ENCODE measurements at regions not wholly inside any gene's neighbourhood (a gene's known extent, or its start where the extent isn't known, plus 50 kb on each side); places are given as distances from the start of the nearest gene placed in this dataset.

DNA sequence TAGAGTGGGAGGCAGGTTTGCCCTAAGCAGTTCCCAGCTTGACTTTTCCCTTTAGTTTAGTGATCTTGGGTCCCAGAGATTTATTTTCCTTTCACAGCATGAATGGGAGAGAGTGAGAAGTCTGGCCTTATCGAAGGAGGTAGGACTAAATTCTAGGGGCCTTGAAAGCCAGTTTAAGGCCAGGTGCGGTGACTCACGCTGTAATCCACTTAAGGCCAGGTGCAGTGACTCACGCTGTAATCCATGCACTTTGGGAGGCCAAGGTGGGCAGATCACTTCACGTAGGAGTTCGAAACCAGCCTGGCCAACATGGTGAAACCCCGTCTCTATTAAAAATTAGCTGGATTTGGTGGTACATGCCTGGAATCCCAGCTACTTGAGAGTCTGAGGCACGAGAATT lies 392.2 kb downstream of the ACTR3B start:
- ChIA-PET POLR2A (no interaction called here), CTCF (no interaction called here)
- no peak for ATAC-seq
- no peak for DNase-seq
- intact Hi-C loops (cut with micrococcal nuclease) = no loop called here
- no peaks in the 10 kb centered on the region for H3K4me1 Mint-ChIP-seq (ENCODE audit: low read depth)
- no peak for TF ChIP-seq CTCF (IDR thresholded peaks at IDR 0.05)
- H3K36me3 Mint-ChIP-seq (ENCODE audit: low read depth) = no peaks in the 10 kb centered on the region
- H3K27ac Mint-ChIP-seq = no peak overlapping the region
- peaks cover 1% of the 10 kb centered on the region for H3K27me3 Mint-ChIP-seq
- H3K4me3 Mint-ChIP-seq = no peak overlapping the region
- H3K9me3 Mint-ChIP-seq = peaks cover 6% of the 10 kb centered on the region

DNA sequence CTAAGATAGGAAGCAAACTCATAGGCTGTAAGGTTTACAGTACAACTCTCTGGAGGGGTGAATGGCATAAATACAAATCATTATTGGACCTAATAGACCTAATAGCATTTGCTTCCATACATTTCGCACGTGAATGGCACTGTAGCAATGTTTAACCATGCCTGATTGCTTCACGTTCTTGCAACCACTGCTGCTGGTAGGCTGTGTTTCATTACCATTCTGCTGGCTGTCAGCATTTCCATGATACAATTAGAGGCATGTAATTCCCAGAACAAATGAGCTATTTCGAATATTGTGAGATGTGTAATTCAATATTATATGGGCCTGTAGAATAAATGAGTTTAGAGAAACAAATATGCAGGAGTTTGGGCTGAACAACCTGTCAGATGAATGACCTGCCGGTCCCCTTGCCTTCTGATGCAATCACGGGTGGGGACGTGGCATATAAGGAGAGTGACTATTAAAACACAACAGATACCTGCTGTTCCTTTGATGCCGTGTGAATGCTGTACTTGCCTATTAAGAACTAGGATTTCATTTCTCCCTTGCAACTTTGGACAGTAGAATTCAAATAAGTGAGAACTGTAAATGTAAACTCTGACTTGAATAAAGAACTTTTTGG lies 393.4 kb downstream of the ACTR3B start:
- H3K9me3 Mint-ChIP-seq = peaks cover 6% of the 10 kb centered on the region
- no peak overlapping the region for H3K4me3 Mint-ChIP-seq
- H3K36me3 Mint-ChIP-seq (ENCODE audit: low read depth) = no peaks in the 10 kb centered on the region
- no peaks in the 10 kb centered on the region for H3K4me1 Mint-ChIP-seq (ENCODE audit: low read depth)
- ATAC-seq (no peak), DNase-seq (no peak)
- peaks cover 1% of the 10 kb centered on the region for H3K27me3 Mint-ChIP-seq
- ChIA-PET POLR2A (no interaction called here), CTCF (no interaction called here)
- no peak for TF ChIP-seq CTCF (IDR thresholded peaks at IDR 0.05)
- no peak overlapping the region for H3K27ac Mint-ChIP-seq
- intact Hi-C loops (cut with micrococcal nuclease) = no loop called here

DNA sequence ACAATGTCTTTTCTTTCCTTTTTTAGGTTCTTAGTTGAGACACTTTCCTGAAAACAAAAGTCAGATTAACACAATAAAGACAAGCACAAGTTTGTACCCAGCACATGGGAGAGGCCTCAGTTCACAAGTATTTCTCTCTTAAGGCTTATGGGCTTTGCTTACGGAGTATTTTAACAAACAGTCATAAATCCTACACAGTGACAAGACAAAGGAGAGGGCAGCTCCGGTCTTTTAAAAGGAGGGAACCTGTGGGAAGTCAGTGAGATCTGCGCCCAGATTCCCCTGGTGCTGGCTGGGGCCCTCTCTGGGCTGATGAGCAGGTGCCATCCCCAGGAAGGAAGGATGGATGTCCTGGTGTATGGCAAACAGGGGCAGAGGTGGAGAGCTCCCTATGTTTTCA lies 398.6 kb downstream of the ACTR3B start:
- Mint-ChIP-seq H3K36me3 (ENCODE audit: low read depth) (no peaks in the 10 kb centered on the region), H3K4me1 (ENCODE audit: low read depth) (no peaks in the 10 kb centered on the region), H3K27ac (no peak overlapping the region), H3K27me3 (peaks cover 1% of the 10 kb centered on the region), H3K4me3 (no peak overlapping the region), H3K9me3 (peaks cover 2% of the 10 kb centered on the region)
- no peak for DNase-seq
- POLR2A ChIA-PET = interaction anchor here (1.0 kb wide), 1 partner anchor 41 kb away, joined by 3 read pairs; no protein-coding TSS in a partner anchor
- ATAC-seq = no peak
- CTCF ChIA-PET = no interaction called here
- TF ChIP-seq CTCF (IDR thresholded peaks at IDR 0.05) = no peak
- intact Hi-C loops (cut with micrococcal nuclease) = no loop called here

GRCh38 chr7:153170287-153170686 lies 410.7 kb downstream of the ACTR3B start:
- POLR2A ChIA-PET = no interaction called here
- Mint-ChIP-seq H3K4me3 (no peak overlapping the region), H3K27ac (no peak overlapping the region), H3K36me3 (ENCODE audit: low read depth) (no peaks in the 10 kb centered on the region), H3K27me3 (no peaks in the 10 kb centered on the region), H3K9me3 (peaks cover 20% of the 10 kb centered on the region), H3K4me1 (ENCODE audit: low read depth) (no peaks in the 10 kb centered on the region)
- DNase-seq (no peak), ATAC-seq (no peak)
- CTCF ChIA-PET = no interaction called here
- TF ChIP-seq CTCF (IDR thresholded peaks at IDR 0.05) = no peak
- intact Hi-C loops (cut with micrococcal nuclease) = no loop called here

GRCh38 chr7:153185936-153186335 lies 426.4 kb downstream of the ACTR3B start:
- no peaks in the 10 kb centered on the region for H3K4me1 Mint-ChIP-seq (ENCODE audit: low read depth)

More at GRCh38 chr7:153185936-153186335, 426.4 kb downstream of the ACTR3B start:
- H3K36me3 Mint-ChIP-seq (ENCODE audit: low read depth) = no peaks in the 10 kb centered on the region
- no peak for ATAC-seq
- ChIA-PET POLR2A (no interaction called here), CTCF (no interaction called here)
- intact Hi-C loops (cut with micrococcal nuclease) = no loop called here
- no peak overlapping the region for H3K27ac Mint-ChIP-seq
- no peak overlapping the region for H3K4me3 Mint-ChIP-seq
- DNase-seq = no peak
- H3K27me3 Mint-ChIP-seq = no peaks in the 10 kb centered on the region
- TF ChIP-seq CTCF (IDR thresholded peaks at IDR 0.05) = no peak
- peaks cover 2% of the 10 kb centered on the region for H3K9me3 Mint-ChIP-seq

All from activated CD8-positive, alpha-beta T cell treated with anti-CD3 and anti-CD28 coated beads for 36 hours (primary cell).